ENCODE measurements at regions not wholly inside any gene's neighbourhood (a gene's known extent, or its start where the extent isn't known, plus 50 kb on each side); places are given as distances from the start of the nearest gene placed in this dataset.

DNA sequence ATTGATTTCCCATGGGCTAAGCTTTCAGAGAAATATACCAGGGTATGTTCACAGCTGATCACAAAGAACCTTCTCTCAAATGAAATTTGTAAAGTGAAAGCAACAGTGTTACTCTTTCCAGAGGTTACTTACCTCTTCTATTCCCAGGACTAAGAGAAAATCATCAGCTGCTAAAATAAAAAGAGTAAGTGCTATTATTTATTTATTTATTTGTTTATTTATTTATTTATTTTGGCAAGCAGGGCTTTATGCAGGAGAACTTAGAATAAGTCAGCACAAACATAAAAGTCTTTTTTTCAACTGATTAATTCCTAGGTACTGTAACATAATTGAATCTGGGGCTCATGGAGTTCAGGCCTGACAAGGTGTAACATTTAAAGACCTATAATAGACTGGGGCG lies 93.9 kb upstream of the SYT10 start:
- Histone ChIP-seq H2AFZ (ENCODE audit: low read length) (no peak overlapping the region), H4K20me1 (ENCODE audit: low read length) (no peaks in the 10 kb centered on the region), H3K27me3 (ENCODE audit: low read length) (no peaks in the 10 kb centered on the region), H3K27ac (ENCODE audit: low read length) (no peak overlapping the region), H3K4me1 (ENCODE audit: insufficient read depth, low read length) (no peaks in the 10 kb centered on the region), H3F3A (ENCODE audit: low read length, unreplicated experiment) (no peaks in the 10 kb centered on the region), H3K79me2 (ENCODE audit: low read length) (no peaks in the 10 kb centered on the region), H3K9me2 (replicated peaks; ENCODE audit: low read length) (no peaks in the 10 kb centered on the region), H3K9ac (ENCODE audit: low read length) (no peak overlapping the region), H3K9me3 (ENCODE audit: low read length) (no peaks in the 10 kb centered on the region), H3K4me3 (ENCODE audit: low read length) (no peak overlapping the region), H3K36me3 (ENCODE audit: low read depth, low read length) (no peaks in the 10 kb centered on the region), H3K4me2 (ENCODE audit: low read length) (no peak overlapping the region)
- BruUV-seq (replicated peaks) = no TSS peak
- TF ChIP-seq EZH2 (IDR thresholded peaks at IDR 0.05; ENCODE audit: low read length, unreplicated experiment) = no peak
- TF ChIP-seq EZH2phosphoT487 (IDR thresholded peaks at IDR 0.05; ENCODE audit: borderline replicate concordance, low read length) = no peak
- TF ChIP-seq, protein P1, sequence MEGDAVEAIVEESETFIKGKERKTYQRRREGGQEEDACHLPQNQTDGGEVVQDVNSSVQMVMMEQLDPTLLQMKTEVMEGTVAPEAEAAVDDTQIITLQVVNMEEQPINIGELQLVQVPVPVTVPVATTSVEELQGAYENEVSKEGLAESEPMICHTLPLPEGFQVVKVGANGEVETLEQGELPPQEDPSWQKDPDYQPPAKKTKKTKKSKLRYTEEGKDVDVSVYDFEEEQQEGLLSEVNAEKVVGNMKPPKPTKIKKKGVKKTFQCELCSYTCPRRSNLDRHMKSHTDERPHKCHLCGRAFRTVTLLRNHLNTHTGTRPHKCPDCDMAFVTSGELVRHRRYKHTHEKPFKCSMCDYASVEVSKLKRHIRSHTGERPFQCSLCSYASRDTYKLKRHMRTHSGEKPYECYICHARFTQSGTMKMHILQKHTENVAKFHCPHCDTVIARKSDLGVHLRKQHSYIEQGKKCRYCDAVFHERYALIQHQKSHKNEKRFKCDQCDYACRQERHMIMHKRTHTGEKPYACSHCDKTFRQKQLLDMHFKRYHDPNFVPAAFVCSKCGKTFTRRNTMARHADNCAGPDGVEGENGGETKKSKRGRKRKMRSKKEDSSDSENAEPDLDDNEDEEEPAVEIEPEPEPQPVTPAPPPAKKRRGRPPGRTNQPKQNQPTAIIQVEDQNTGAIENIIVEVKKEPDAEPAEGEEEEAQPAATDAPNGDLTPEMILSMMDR (conservative IDR thresholded peaks at IDR 0.05; ENCODE audit: low read depth, low read length) = no peak
- CTCF ChIA-PET = interaction anchor here (0.6 kb wide), 1 partner anchor 117 kb away, joined by 6 read pairs; no protein-coding TSS in a partner anchor
- POLR2A ChIA-PET (ENCODE audit: unreplicated experiment) = interaction anchor here (0.6 kb wide), 1 partner anchor 38 kb away, joined by 3 read pairs; no protein-coding TSS in a partner anchor
- ATAC-seq (no peak), DNase-seq (no peak)
- intact Hi-C loops (cut with micrococcal nuclease) = no loop called here

DNA sequence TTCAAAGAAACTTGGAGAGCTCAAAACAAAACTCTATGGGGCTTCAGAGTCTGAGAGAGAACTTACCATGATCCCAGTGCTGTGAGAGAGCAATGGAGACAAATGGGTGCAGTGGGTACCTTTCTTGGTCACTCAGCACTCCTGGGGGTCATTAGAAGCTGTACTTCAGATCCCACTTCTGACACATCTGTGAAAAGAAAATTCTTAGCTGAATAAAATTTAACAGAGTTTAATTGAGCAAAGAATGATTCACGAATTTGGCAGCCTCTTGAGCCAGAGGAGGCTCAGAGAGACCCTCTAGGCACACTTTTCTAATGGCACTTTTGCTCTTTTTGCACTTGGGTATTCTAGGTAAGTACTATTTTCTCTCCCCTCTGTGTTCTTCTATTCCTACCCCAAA lies 96.8 kb upstream of the SYT10 start:
- H3K9me3 ChIP-seq (ENCODE audit: low read length) = no peaks in the 10 kb centered on the region
- intact Hi-C loops (cut with micrococcal nuclease) = no loop called here
- POLR2A ChIA-PET (ENCODE audit: unreplicated experiment) = no interaction called here
- H3K27me3 ChIP-seq (ENCODE audit: low read length) = no peaks in the 10 kb centered on the region
- no peak overlapping the region for H2AFZ ChIP-seq (ENCODE audit: low read length)
- no peaks in the 10 kb centered on the region for H4K20me1 ChIP-seq (ENCODE audit: low read length)
- H3F3A ChIP-seq (ENCODE audit: low read length, unreplicated experiment) = no peaks in the 10 kb centered on the region
- no peaks in the 10 kb centered on the region for H3K36me3 ChIP-seq (ENCODE audit: low read depth, low read length)
- no peak for ATAC-seq
- H3K4me2 ChIP-seq (ENCODE audit: low read length) = no peak overlapping the region
- no peak overlapping the region for H3K4me3 ChIP-seq (ENCODE audit: low read length)
- TF ChIP-seq, protein P1 (conservative IDR thresholded peaks at IDR 0.05; ENCODE audit: low read depth, low read length) = no peak
- TF ChIP-seq EZH2phosphoT487 (IDR thresholded peaks at IDR 0.05; ENCODE audit: borderline replicate concordance, low read length) (no peak), EZH2 (IDR thresholded peaks at IDR 0.05; ENCODE audit: low read length, unreplicated experiment) (no peak)
- no peak overlapping the region for H3K9ac ChIP-seq (ENCODE audit: low read length)
- no peaks in the 10 kb centered on the region for H3K9me2 ChIP-seq (replicated peaks; ENCODE audit: low read length)
- H3K79me2 ChIP-seq (ENCODE audit: low read length) = no peaks in the 10 kb centered on the region
- H3K27ac ChIP-seq (ENCODE audit: low read length) = no peak overlapping the region
- CTCF ChIA-PET = no interaction called here
- BruUV-seq (replicated peaks) = no TSS peak
- H3K4me1 ChIP-seq (ENCODE audit: insufficient read depth, low read length) = no peaks in the 10 kb centered on the region
- DNase-seq = no peak

DNA sequence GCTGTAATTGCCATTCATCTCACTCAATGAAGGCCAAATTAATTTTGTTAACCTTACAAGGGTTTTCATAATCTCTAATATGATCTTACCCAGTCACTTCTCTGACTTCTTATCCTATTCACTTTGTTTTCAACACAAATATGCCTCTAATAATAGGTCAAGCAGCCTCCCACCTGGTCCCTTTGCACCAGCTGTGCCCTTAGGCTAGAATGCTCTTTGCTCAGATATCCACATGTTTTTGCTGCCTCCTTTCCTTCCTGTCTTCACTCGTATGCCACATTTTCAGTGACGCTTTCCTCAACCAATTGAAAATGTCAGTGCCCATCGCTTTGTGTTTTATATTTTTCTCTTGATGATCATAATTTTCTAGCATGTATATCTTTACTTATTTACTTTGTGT lies 106.4 kb upstream of the SYT10 start:
- no peaks in the 10 kb centered on the region for H4K20me1 ChIP-seq (ENCODE audit: low read length)
- H3K9me2 ChIP-seq (replicated peaks; ENCODE audit: low read length) = no peaks in the 10 kb centered on the region
- no peak overlapping the region for H3K4me2 ChIP-seq (ENCODE audit: low read length)
- no peak overlapping the region for H3K9ac ChIP-seq (ENCODE audit: low read length)
- H3K9me3 ChIP-seq (ENCODE audit: low read length) = no peaks in the 10 kb centered on the region
- no peaks in the 10 kb centered on the region for H3K4me1 ChIP-seq (ENCODE audit: insufficient read depth, low read length)
- TF ChIP-seq, protein P1 (conservative IDR thresholded peaks at IDR 0.05; ENCODE audit: low read depth, low read length) = no peak
- TF ChIP-seq EZH2 (IDR thresholded peaks at IDR 0.05; ENCODE audit: low read length, unreplicated experiment) = no peak
- no peak for TF ChIP-seq EZH2phosphoT487 (IDR thresholded peaks at IDR 0.05; ENCODE audit: borderline replicate concordance, low read length)
- no peaks in the 10 kb centered on the region for H3K79me2 ChIP-seq (ENCODE audit: low read length)
- DNase-seq = no peak
- no peak overlapping the region for H3K4me3 ChIP-seq (ENCODE audit: low read length)
- no peaks in the 10 kb centered on the region for H3F3A ChIP-seq (ENCODE audit: low read length, unreplicated experiment)
- H2AFZ ChIP-seq (ENCODE audit: low read length) = no peak overlapping the region
- H3K36me3 ChIP-seq (ENCODE audit: low read depth, low read length) = no peaks in the 10 kb centered on the region
- intact Hi-C loops (cut with micrococcal nuclease) = no loop called here
- H3K27me3 ChIP-seq (ENCODE audit: low read length) = no peaks in the 10 kb centered on the region
- BruUV-seq (replicated peaks) = no TSS peak
- no peak overlapping the region for H3K27ac ChIP-seq (ENCODE audit: low read length)
- ATAC-seq = no peak
- CTCF ChIA-PET = no interaction called here
- POLR2A ChIA-PET (ENCODE audit: unreplicated experiment) = no interaction called here

Measured in PC-3 (cell line).